Activated T-cell treated with anti-CD3 and anti-CD28 coated beads for 24 hours (primary cell): ENCODE measurements at regions not wholly inside any gene's neighbourhood (a gene's known extent, or its start where the extent isn't known, plus 50 kb on each side); places are given as distances from the start of the nearest gene placed in this dataset.
"Not testable (repeated sequence)": the region's sequence is repeated elsewhere in the genome, so short reads cannot be mapped to it uniquely, and the experiment has no call there.

Experiments
- DNase-seq: peaks from one replicate; pipeline ENCODE4 v3.0.0-alpha.2; 2020; ENCODE audit warnings: low read depth

- no peak for DNase-seq
These were observed 1018.8 kb upstream of the HS3ST1 start for GRCh38 chr4:12447451-12447850.

GRCh38 chr4:12446657-12447185 is 1018.0 kb upstream of the HS3ST1 start:
- DNase-seq, result no peak

DNA sequence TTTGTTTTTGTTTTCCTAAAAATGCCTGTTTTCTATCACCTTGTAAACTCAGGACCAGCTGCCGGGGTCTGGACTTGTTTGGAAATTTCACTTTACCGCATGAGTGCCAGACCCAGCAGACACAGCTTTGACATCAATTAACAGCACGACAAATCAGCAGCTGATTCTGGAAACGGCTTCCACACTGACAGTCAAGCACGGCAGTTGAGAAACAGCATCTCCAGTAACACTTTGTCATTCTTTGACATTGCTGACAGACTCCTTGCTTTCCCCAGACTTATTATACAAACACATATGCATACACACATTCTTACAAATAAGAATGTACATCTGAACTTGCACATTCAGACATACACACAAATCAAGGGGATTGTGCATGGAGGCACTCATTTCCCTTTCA is 1017.6 kb upstream of the HS3ST1 start:
- no peak for DNase-seq

DNA sequence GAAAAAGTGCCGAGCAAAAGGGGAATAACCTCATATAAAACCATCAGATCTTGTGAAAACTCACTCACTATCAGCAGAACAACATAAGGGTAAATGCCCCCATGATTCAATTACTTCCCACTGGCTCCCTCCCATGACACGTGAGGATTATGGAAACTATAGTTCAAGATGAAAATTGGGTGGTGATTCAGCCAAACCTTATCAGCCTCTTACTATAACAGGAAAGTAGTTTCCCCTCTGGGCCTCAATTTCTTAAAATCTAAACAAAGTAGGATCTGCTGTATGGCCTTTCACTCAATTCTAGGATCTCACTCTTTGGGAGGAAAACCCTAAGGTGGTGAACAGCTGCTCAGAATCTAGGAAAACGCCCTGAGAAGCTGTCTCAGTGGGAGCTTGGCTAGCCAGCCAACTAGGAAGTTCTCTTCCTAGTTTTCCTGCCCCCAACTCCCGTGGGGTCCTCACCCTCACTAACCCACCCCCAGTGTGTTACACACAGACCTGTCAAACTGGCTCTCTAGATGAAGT is 1017.1 kb upstream of the HS3ST1 start:
- DNase-seq, result no peak

DNA sequence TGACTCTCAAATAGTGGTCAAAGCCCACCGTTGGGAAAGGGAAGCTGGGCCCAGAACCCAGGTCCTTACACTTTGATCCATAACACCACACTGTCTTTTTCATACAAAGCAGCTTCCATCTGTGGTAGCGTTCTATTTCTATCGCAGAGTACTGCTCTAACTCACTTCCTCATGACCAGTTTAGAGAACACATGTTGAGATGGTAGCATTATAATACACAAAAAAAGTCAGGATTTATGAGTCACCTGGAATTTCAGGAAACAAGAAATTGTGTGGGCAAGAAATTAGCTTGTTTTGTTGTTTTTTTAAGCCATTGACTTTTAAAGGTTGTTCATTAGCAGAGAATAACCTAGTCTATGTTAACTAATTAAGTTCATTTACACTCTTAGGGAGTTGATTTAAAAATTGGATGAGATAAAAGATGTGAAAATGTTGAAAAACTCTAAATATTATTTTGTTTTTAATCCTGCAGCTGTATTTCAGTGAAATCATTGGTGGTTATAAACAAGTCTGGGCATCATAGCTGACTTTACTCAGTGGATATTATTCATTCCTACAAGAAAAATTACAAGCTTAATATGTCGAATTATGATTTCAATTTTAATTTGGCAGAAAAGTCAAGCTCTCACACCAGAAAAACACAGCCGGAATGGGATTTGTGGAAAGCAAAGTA is 1011.1 kb upstream of the HS3ST1 start:
- DNase-seq, result no peak

- DNase-seq, result not testable (repeated sequence)
These were observed 1002.6 kb upstream of the HS3ST1 start for GRCh38 chr4:12431259-12431658.

GRCh38 chr4:12421364-12421763 is 992.7 kb upstream of the HS3ST1 start:
- no peak for DNase-seq

GRCh38 chr4:12416755-12417154 is 988.1 kb upstream of the HS3ST1 start:
- no peak for DNase-seq

- no peak for DNase-seq
These were observed 985.6 kb upstream of the HS3ST1 start for GRCh38 chr4:12414181-12414812.

DNA sequence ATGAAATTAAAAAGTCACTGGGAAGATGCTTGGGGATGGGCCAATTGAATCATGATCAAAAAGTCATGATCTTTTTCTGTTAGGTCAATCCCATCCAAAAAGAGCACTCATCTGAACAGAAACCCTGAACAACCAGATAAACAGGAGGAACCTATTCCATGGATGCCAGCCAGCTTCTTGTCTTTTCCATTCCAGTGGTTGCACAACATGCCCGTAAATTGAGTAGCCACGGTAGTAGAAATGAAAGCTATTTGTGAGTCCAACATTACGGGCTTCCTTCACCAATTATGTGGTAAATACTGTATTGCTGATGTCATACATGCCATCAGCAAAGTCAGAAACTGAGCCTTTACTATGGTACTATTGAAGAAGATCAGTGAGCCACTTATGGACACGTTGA is 982.4 kb upstream of the HS3ST1 start:
- no peak for DNase-seq

DNA sequence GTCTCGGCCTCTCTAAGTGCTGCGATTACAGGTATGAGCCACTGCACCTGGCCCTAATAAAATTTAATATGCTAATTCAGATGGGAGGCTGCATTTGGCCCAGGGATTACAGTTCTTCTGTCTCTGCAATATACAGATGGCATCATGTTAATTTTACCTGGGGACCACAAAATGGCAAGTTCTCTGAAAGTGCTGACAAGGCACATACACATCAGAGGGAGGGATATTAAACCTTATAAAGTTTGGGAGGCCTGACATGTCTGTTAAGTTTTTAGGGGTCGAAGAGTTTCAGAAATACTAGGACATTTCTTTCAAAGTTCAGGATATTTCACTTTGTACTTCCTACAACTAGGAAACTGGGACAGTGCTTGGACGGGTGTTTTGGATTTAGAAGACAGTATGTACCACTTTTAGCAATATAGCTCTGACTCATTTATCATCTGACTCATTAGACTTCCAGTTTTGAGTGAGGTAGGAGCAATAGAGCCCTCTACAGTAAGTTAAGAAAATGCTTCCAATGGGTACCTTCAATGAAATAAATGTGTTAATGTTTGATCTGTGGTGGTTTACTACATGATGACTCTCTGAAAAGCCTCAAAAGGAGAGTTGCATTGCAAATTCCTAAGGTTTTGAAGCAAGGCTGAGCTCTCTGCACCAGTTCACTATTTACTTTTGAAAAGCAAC is 981.0 kb upstream of the HS3ST1 start:
- DNase-seq, result no peak

GRCh38 chr4:12408364-12408763 is 979.7 kb upstream of the HS3ST1 start:
- DNase-seq, result no peak

DNA sequence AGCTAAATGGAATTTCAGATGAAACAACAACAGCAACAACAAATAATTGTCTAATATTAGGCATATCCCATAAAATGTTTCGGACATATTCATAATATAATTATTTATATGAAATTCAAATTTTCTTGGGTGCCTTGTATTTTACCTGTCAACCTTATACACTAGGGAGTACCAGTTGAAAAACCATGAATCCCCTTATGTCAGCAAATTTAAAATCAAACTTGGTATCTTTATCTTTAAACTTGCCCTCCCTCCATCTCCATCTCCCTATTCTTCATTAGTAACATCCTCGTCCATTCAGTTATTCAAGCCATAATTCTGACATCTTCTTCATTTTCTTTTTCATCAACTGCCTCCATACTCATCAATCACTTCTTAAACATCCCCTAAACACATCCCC is 974.5 kb upstream of the HS3ST1 start:
- no peak for DNase-seq

- no peak for DNase-seq
These were observed 971.1 kb upstream of the HS3ST1 start for GRCh38 chr4:12399781-12400180.

DNA sequence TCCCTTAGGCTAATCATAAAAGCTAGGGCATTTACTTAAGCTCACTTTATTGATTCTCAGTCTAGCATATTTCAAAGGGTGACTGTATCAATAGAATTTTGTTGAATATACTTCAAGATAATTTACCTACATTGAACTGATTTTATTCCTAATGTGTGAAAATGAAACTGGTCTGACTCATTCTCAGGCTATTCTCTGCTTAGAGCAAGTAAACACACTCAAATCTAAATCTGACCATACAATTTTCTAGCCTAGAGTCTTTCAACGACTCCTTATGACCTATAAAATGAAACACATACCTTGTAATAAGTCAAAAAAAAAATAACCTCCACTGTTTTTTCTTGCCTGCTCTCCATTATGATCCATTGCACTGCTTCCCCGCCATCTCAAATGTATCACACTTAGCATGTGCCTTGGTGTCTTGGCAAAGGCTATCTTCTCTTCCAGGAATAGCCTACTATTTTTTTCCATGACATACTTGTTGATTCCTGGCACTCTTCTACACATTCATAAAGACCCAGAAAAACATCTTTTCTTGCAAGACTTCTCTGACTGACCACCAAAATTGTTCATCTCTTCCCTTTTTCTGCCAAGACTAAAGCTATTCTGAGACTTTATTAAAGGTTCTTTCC is 965.1 kb upstream of the HS3ST1 start:
- no peak for DNase-seq

DNA sequence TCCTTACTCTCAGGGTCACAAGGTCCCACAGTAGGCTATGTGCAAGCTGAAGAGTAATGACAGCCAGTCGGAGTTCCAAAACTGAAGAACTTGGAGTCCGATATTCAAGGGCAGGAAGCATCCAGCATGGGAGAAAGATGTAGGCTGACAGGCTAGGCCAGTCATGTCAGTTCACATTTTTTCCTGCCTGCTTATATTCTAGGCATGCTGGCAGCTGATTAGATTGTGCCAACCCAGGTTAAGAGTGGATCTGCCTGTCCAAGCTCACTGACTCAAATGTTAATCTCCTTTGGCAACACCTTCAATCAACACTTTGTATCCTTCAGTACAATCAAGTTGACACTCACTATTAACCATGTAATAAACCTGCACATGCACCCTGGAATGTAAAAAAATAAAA is 960.9 kb upstream of the HS3ST1 start:
- DNase-seq, result no peak

DNA sequence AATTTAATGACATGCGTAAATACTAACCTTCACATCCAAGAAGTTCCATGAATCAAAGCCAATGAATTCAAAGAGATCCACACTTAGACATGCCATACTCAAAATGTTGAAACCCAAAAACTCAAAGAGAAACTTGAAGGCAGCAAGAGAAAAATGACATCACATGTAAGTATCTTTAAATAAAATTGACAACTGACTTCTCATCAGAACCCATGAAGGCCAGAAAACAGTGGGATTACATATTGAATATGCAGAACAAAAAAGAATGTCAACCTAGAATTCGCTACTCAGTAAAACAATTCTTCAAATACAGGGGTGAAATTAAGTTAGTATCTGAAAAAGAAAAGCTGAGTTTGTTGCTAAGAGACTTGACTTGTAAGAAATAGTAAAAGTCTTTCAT is 953.9 kb upstream of the HS3ST1 start:
- no peak for DNase-seq

GRCh38 chr4:12379191-12379590 is 950.5 kb upstream of the HS3ST1 start:
- DNase-seq, result no peak

- DNase-seq, result no peak
These were observed 947.1 kb upstream of the HS3ST1 start for GRCh38 chr4:12375805-12376204.

DNA sequence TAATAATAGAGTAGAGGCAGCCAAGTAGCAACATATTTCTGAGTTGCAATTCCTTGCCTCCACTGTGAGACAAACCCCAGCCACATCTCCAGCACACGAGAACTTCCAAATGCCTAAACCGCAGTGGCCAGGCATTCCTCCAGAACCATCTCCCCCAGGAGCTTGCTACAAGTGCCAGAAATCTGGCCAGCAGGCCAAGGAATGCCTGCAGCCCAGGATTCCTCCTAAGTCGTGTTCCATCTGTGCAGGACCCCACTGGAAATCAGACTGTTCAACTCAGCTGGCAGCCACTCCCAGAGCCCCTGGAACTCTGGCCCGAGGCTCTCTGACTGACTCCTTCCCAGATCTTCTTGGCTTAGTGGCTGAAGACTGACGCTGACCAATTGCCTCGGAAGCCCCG is 937.2 kb upstream of the HS3ST1 start:
- DNase-seq, result not testable (repeated sequence)

DNA sequence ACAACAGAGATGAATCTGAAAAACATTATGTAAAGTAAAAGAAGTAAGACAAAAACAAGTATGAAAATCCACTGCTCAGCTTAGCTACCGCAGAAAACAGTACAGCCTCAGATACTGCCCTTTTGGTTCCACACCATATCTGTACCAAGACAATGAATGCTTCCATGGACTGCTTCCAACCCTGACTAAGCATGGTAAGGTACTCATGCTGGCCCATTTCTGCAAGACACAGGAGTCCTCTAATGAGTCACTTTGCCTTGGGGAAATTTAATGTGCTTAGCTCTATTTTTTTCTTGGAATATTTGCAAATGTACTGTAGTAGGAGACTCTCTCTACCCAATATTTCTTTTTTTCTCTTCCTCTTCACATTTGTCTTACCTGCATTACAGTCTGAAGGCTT is 931.7 kb upstream of the HS3ST1 start:
- no peak for DNase-seq

DNA sequence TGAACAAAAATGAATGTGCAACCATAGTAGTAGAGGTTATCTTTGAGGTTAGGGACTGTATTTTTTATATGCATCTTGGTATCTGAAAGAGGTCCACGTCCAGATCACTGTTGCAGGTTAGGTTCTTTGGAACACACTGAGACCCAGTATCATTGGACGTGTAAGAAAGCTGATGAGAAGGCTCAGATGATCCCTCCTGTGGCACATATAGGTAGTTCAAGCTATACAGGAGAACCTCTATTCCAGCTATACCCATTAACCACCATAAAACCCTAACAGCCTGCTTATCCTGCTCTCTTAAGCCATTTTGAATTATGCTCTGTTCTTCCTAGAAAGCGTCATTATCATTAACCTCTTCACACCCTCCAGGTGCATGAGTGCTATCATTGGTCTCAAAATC is 930.7 kb upstream of the HS3ST1 start:
- no peak for DNase-seq

- DNase-seq, result not testable (repeated sequence)
These were observed 904.4 kb upstream of the HS3ST1 start for GRCh38 chr4:12333083-12333482.
